Cardiac fibroblast (primary cell): ENCODE measurements at regions not wholly inside any gene's neighbourhood (a gene's known extent, or its start where the extent isn't known, plus 50 kb on each side); places are given as distances from the start of the nearest gene placed in this dataset.

Experiments
- DNase-seq, 2 donors: peaks; one replicate each; pipeline versions ENCODE4 v3.0.0 to v3.0.0-alpha.2; 2010; ENCODE audit warnings: low read depth in 2 of 2
- H3K4me3 ChIP-seq, 2 donors: replicated peaks in 1 of 2; 1 replicate in 1 of 2; 2 replicates in 1 of 2; pipeline ENCODE4 v1.5.1; 2011; ENCODE audit warnings: low read depth in 2 of 2, low read length in 2 of 2, mild to moderate bottlenecking in 2 of 2, moderate library complexity in 1 of 2
- TF ChIP-seq, protein P1 (sequence below): IDR thresholded peaks from one replicate; pipeline ENCODE4 v1.5.1; 2011; ENCODE audit warnings: low read depth, mild to moderate bottlenecking, low read length, inconsistent platforms

DNA sequence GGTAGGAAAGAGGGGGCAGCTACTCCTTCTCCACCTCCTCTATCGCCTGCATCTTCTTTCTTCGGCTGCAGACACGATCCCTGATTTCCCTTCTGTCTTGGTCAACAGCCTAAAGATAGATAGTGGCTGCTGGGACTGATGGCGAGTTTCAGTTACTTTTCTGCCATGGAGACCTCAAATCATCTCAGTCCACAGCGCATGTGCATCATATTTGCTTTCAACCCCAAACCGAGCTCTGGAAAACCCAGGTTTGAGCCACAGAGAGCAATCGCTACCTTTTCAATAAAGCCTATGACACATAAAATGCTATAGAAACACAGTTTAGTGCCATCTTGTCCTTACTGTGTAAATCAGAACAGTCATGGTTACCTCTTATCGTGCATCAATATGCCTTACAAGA lies 142.9 kb upstream of the IRF2BP2 start:
- TF ChIP-seq, protein P1, sequence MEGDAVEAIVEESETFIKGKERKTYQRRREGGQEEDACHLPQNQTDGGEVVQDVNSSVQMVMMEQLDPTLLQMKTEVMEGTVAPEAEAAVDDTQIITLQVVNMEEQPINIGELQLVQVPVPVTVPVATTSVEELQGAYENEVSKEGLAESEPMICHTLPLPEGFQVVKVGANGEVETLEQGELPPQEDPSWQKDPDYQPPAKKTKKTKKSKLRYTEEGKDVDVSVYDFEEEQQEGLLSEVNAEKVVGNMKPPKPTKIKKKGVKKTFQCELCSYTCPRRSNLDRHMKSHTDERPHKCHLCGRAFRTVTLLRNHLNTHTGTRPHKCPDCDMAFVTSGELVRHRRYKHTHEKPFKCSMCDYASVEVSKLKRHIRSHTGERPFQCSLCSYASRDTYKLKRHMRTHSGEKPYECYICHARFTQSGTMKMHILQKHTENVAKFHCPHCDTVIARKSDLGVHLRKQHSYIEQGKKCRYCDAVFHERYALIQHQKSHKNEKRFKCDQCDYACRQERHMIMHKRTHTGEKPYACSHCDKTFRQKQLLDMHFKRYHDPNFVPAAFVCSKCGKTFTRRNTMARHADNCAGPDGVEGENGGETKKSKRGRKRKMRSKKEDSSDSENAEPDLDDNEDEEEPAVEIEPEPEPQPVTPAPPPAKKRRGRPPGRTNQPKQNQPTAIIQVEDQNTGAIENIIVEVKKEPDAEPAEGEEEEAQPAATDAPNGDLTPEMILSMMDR: no peak
- no peak overlapping the region for H3K4me3 ChIP-seq
- DNase-seq: no peak

- H3K4me3 ChIP-seq: no peak overlapping the region
- no peak for DNase-seq
- TF ChIP-seq, protein P1: no peak
Observed at GRCh38 chr1:234751678-234752077, 141.7 kb upstream of the IRF2BP2 start.

DNA sequence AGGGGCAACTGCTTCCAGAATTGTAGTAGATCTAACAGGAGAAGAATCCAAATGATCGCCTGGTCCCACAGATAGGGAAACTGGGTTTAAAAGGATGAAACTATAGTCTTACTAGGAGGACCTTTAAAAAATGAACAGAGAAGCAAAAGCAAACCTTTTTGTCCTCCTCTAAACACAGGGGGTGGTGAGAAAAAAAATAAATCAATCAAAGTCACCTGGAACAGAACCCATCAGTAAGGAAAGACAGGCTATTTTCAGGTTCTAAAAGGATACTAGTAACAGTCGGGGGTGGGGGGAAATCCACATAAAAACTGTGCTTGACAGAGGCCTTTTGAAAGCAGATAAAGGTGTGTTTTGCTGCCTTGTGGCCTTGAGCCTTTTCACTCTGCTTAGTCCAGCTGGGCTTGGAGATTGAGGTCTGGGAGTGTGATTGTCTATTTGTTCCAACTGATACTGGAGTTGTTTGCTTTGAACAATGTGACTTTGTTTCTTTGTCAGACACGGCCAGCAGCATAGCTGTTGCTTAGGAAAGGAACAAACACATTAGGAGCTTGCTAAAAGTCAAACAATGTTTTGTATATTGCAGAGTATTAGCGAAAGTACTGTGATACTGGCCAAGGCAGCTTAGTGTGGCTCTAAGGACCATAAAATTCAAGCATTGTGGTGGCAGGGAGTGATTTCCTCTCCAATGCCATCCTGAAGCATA lies 141.1 kb upstream of the IRF2BP2 start:
- no peak overlapping the region for H3K4me3 ChIP-seq
- TF ChIP-seq, protein P1: no peak
- DNase-seq: no peak

GRCh38 chr1:234748713-234749112 lies 138.7 kb upstream of the IRF2BP2 start:
- TF ChIP-seq, protein P1: no peak
- H3K4me3 ChIP-seq: no peak overlapping the region
- no peak for DNase-seq

- H3K4me3 ChIP-seq: no peak overlapping the region
- TF ChIP-seq, protein P1: no peak
- no peak for DNase-seq
Observed at GRCh38 chr1:234748066-234748465, 138.1 kb upstream of the IRF2BP2 start.

DNA sequence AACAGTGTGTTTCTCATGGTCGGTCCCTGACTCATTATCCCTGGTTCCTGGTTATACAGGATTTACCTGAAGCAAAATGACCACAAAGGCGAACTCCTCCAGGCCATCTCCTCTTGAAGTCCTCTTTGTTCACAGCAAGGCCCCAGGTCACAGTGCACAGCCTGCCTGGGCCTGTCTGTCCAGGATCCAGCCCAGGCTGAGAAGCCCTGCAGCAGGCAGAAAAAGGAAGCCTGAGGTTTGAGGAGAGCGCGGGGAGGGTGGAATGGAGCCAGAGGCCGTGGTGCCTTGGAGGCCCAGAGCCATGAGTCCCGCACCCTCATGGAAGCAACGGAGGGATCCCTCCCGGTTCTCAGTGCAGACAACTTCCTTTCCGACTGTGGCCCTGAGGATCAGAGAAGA lies 136.8 kb upstream of the IRF2BP2 start:
- TF ChIP-seq, protein P1: no peak
- H3K4me3 ChIP-seq: no peak overlapping the region
- DNase-seq: no peak
